GM12878 (cell line): ENCODE measurements at regions not wholly inside any gene's neighbourhood (a gene's known extent, or its start where the extent isn't known, plus 50 kb on each side); places are given as distances from the start of the nearest gene placed in this dataset.

Source experiments
- ATAC-seq: fragments of 200-7000 bp; cut with Tn5 transposase; 3 replicates; pipeline ENCODE4 v1.9.1; 2020; ENCODE audit warnings: mild to moderate bottlenecking, moderate library complexity
- BruUV-seq: library from RNA; stranded (reverse); fragments of 400-500 nt; replicated peaks from 2 replicates; lab custom pipeline; 2021; lab: Mats Ljungman, UMichigan
- CTCF ChIA-PET: fragments of 300-600 bp; sonication (Branson Sonifier 250); formaldehyde crosslinking; extraction: SDS; loops from one replicate; lab custom pipeline; 2021; ENCODE audit warnings: inconsistent platforms; lab: Yijun Ruan, JAX
- POLR2A ChIA-PET: fragments of 350-600 bp; formaldehyde crosslinking; extraction: SDS; loops from one replicate; lab custom pipeline; 2021; ENCODE audit warnings: inconsistent platforms; lab: Charles Lee
- RAD21 ChIA-PET: fragments of 300-600 bp; sonication (Branson Sonifier 250); formaldehyde crosslinking; loops from one replicate; lab custom pipeline; 2023; ENCODE audit warnings: antibody characterized with exemption; ENCODE audit not compliant: unreplicated experiment; lab: Charles Lee
- SMC1A ChIA-PET: fragments of 300-600 bp; sonication (Branson Sonifier 250); formaldehyde crosslinking; loops from one replicate; lab custom pipeline; 2023; ENCODE audit not compliant: unreplicated experiment, uncharacterized antibody; lab: Charles Lee
- DNase-seq: peaks from one replicate; pipeline ENCODE4 v3.0.0-alpha.2; 2011; ENCODE audit warnings: low read depth, low spot score
- FAIRE-seq: peaks from 3 replicates; lab custom pipeline; 2011; peaks lifted over from hg19 to GRCh38; lab: Jason Lieb, UNC
- H2AFZ ChIP-seq: 2 replicates; pipeline ENCODE4 v1.6.0; 2011; ENCODE audit warnings: low read depth, low read length, control low read depth; ENCODE audit not compliant: control insufficient read depth
- H3K27ac ChIP-seq: 2 replicates; pipeline ENCODE4 v1.5.1; 2011; ENCODE audit warnings: control low read depth; ENCODE audit not compliant: control insufficient read depth, insufficient read depth
- H3K27me3 ChIP-seq, 2 experiments: replicated peaks in 1 of 2; 2 replicates each; pipeline versions ENCODE4 v1.6.0 to v1.6.1; 2011; ENCODE audit warnings: low read length in 1 of 2; ENCODE audit not compliant: control insufficient read depth in 2 of 2, insufficient read depth in 2 of 2
- H3K36me3 ChIP-seq, 2 experiments: 2 replicates each; pipeline ENCODE4 v1.5.1; 2011; ENCODE audit warnings: low read length in 1 of 2; ENCODE audit not compliant: control insufficient read depth in 2 of 2, insufficient read depth in 2 of 2
- H3K4me1 ChIP-seq: 2 replicates; pipeline ENCODE4 v1.6.1; 2011; ENCODE audit warnings: mild to moderate bottlenecking, low read length, moderate library complexity, mixed read lengths; ENCODE audit not compliant: control insufficient read depth, insufficient read depth
- H3K4me2 ChIP-seq: 2 replicates; pipeline ENCODE4 v1.6.0; 2011; ENCODE audit warnings: control low read depth; ENCODE audit not compliant: control insufficient read depth, insufficient read depth
- H3K4me3 ChIP-seq: fragments of 200-600 bp; sonication (generic); 2 replicates; pipeline ENCODE4 v1.5.1; 2016
- H3K79me2 ChIP-seq: 2 replicates; pipeline ENCODE4 v1.6.0; 2011; ENCODE audit warnings: low read length; ENCODE audit not compliant: control insufficient read depth, insufficient read depth
- H3K9ac ChIP-seq: 2 replicates; pipeline ENCODE4 v1.8.0; 2011; ENCODE audit warnings: low read length, control low read depth, mixed read lengths; ENCODE audit not compliant: control insufficient read depth, insufficient read depth
- H3K9me3 ChIP-seq: replicated peaks from 3 replicates; pipeline ENCODE4 v1.5.1; 2011; ENCODE audit warnings: mild to moderate bottlenecking, low read length; ENCODE audit not compliant: control insufficient read depth, insufficient read depth
- H4K20me1 ChIP-seq: 2 replicates; pipeline ENCODE4 v1.6.0; 2011; ENCODE audit not compliant: control insufficient read depth, insufficient read depth
- BCL3 ChIP-seq: IDR thresholded peaks from 2 replicates; pipeline ENCODE4 v1.6.1; 2011; ENCODE audit warnings: borderline replicate concordance, low read depth, mild to moderate bottlenecking, moderate library complexity, low read length; ENCODE audit not compliant: insufficient read depth, poor library complexity, severe bottlenecking
- CTCF ChIP-seq, 3 experiments: IDR thresholded peaks in 2 of 3; conservative IDR thresholded peaks in 1 of 3; 2 replicates each; pipeline ENCODE4 v1.5.1; 2011; ENCODE audit warnings: low read depth in 3 of 3, low read length in 3 of 3, mild to moderate bottlenecking in 3 of 3, control low read depth in 2 of 3, moderate library complexity in 2 of 3, inconsistent platforms in 1 of 3, mixed read lengths in 1 of 3; ENCODE audit not compliant: control insufficient read depth in 2 of 3, insufficient read depth in 1 of 3; ENCODE audit errors: extremely low read depth in 1 of 3
- DPF2 ChIP-seq: fragments of 450-650 bp; IDR thresholded peaks from 2 replicates; pipeline ENCODE4 v1.6.1; 2017; ENCODE audit warnings: mild to moderate bottlenecking
- KLF5 ChIP-seq: fragments of 450-650 bp; IDR thresholded peaks from 2 replicates; pipeline ENCODE4 v1.6.1; 2014; ENCODE audit warnings: mild to moderate bottlenecking; ENCODE audit not compliant: partially characterized antibody
- MEF2A ChIP-seq: IDR thresholded peaks from 2 replicates; pipeline ENCODE4 v1.6.1; 2011; ENCODE audit warnings: low read depth, mild to moderate bottlenecking, low read length, moderate library complexity; ENCODE audit not compliant: insufficient read depth
- MTA2 ChIP-seq: fragments of 450-650 bp; IDR thresholded peaks from 2 replicates; pipeline ENCODE4 v1.6.1; 2016; ENCODE audit warnings: low read depth, mild to moderate bottlenecking, moderate library complexity
- NBN ChIP-seq: fragments of 450-650 bp; IDR thresholded peaks from 2 replicates; pipeline ENCODE4 v1.6.1; 2016
- NFXL1 ChIP-seq: fragments of 450-650 bp; IDR thresholded peaks from 2 replicates; pipeline ENCODE4 v1.6.1; 2017; ENCODE audit warnings: antibody characterized with exemption, mild to moderate bottlenecking, borderline replicate concordance
- POU2F2 ChIP-seq: IDR thresholded peaks from 3 replicates; pipeline ENCODE4 v1.6.1; 2011; ENCODE audit warnings: low read depth, mild to moderate bottlenecking, low read length, borderline replicate concordance
- SPI1 ChIP-seq: IDR thresholded peaks from 2 replicates; pipeline ENCODE4 v1.6.1; 2011; ENCODE audit warnings: low read depth, mild to moderate bottlenecking, low read length, moderate library complexity, borderline replicate concordance; ENCODE audit not compliant: insufficient read depth
- TARDBP ChIP-seq: IDR thresholded peaks from 2 replicates; pipeline ENCODE4 v1.6.1; 2016; ENCODE audit warnings: borderline replicate concordance
- USF2 ChIP-seq: IDR thresholded peaks from 2 replicates; pipeline ENCODE4 v1.6.1; 2011; ENCODE audit warnings: low read depth, low read length, improper control_type of control experiment, borderline replicate concordance
- ZNF24 ChIP-seq: fragments of 450-650 bp; IDR thresholded peaks from 2 replicates; pipeline ENCODE4 v1.6.1; 2017; ENCODE audit warnings: antibody characterized with exemption, mild to moderate bottlenecking
- ZNF384 ChIP-seq: IDR thresholded peaks from 2 replicates; pipeline ENCODE4 v1.6.1; 2012; ENCODE audit warnings: low read depth, mild to moderate bottlenecking, low read length, improper control_type of control experiment, borderline replicate concordance
- WGBS: methylation state at CpG from one replicate; pipeline ENCODE4 v1.1.6; 2016; ENCODE audit warnings: low lambda C conversion rate; ENCODE audit not compliant: insufficient replicate concordance, insufficient coverage; ENCODE audit errors: missing lambda C conversion rate; 5-methylcytosine and 5-hydroxymethylcytosine counted together
- in situ Hi-C: fragments of 300-500 bp; cut with MboI; formaldehyde crosslinking; loops from 9 replicates; pipeline ENCODE4 v1.14.3; 2018; ENCODE audit warnings: mixed read lengths
- intact Hi-C: fragments of 100-400 bp; cut with micrococcal nuclease; formaldehyde crosslinking; loops from one replicate; pipeline ENCODE4 v1.14.2; 2022; ENCODE audit not compliant: unreplicated experiment

GRCh38 chr11:22974251-22974650, 114.0 kb upstream of the CCDC179 start:
- Histone ChIP-seq H3K4me1 (no peaks in the 10 kb centered on the region), H2AFZ (no peak overlapping the region), H3K79me2 (no peaks in the 10 kb centered on the region), H3K4me2 (no peak overlapping the region), H3K9ac (no peak overlapping the region), H3K27me3 (no peaks in the 10 kb centered on the region), H3K9me3 (no peaks in the 10 kb centered on the region; the same call in 2 of the 3 replicates), H3K36me3 (no peaks in the 10 kb centered on the region), H3K4me3 (no peak overlapping the region), H3K27ac (no peak overlapping the region), H4K20me1 (no peaks in the 10 kb centered on the region)
- FAIRE-seq (no peak), DNase-seq (no peak), ATAC-seq (no peak)
- WGBS: 6% methylated on average over 3 of the region's 3 CpGs
- TF ChIP-seq USF2 (no peak), DPF2 (no peak), MEF2A (no peak), NFXL1 (no peak)
- intact Hi-C loops: no loop called here
- in situ Hi-C loops: no loop called here
- SMC1A ChIA-PET: no interaction called here
- no TSS peak for BruUV-seq
- CTCF ChIA-PET: no interaction called here
- RAD21 ChIA-PET: no interaction called here
- POLR2A ChIA-PET: no interaction called here

- 34% methylated on average over 3 of the region's 3 CpGs for WGBS
- SMC1A ChIA-PET: no interaction called here
- no peaks in the 10 kb centered on the region for H3K79me2 ChIP-seq
- no peaks in the 10 kb centered on the region for H3K36me3 ChIP-seq
- no peak for DNase-seq
- no TSS peak for BruUV-seq
- CTCF ChIA-PET: no interaction called here
- no peaks in the 10 kb centered on the region for H3K4me1 ChIP-seq
- no peak overlapping the region for H3K4me2 ChIP-seq
- H2AFZ ChIP-seq: no peak overlapping the region
- no peak overlapping the region for H3K27ac ChIP-seq
- no peaks in the 10 kb centered on the region; the same call in 2 of the 3 replicates for H3K9me3 ChIP-seq
- no peak for FAIRE-seq
- POLR2A ChIA-PET: no interaction called here
- RAD21 ChIA-PET: no interaction called here
- H3K9ac ChIP-seq: no peak overlapping the region
- no peak overlapping the region for H3K4me3 ChIP-seq
- intact Hi-C loops (no loop called here), in situ Hi-C loops (no loop called here)
- peak; percentile 86 for ATAC-seq
- H3K27me3 ChIP-seq: no peaks in the 10 kb centered on the region
- H4K20me1 ChIP-seq: no peaks in the 10 kb centered on the region
- TF ChIP-seq TARDBP (no peak), NBN (no peak), SPI1 (no peak), POU2F2 (no peak), KLF5 (no peak), MTA2 (no peak), MEF2A (no peak), ZNF24 (no peak), BCL3 (no peak), CTCF (IDR thresholded peaks at IDR 0.05 in 2 of 3, conservative IDR thresholded peaks at IDR 0.05 in 1 of 3; ENCODE audit: control insufficient read depth in 2 of 3, extremely low read depth in 1 of 3, insufficient read depth in 1 of 3, low read depth in 3 of 3, low read length in 3 of 3) (no peak), ZNF384 (no peak)
These were observed 115.9 kb upstream of the CCDC179 start for GRCh38 chr11:22976146-22976545.
